SK-N-SH treated with all-trans-retinoic acid at 6 μM for 48 hours (cell line): ENCODE measurements at regions not wholly inside any gene's neighbourhood (a gene's known extent, or its start where the extent isn't known, plus 50 kb on each side); places are given as distances from the start of the nearest gene placed in this dataset.
"Not testable (repeated sequence)": the region's sequence is repeated elsewhere in the genome, so short reads cannot be mapped to it uniquely, and the experiment has no call there.

Source experiments
- ARNTL ChIP-seq: fragments of 450-650 bp; formaldehyde crosslinking; IDR thresholded peaks from 2 replicates; pipeline ENCODE4 v1.5.0; 2020; ENCODE audit warnings: low read depth, mild to moderate bottlenecking, moderate library complexity, borderline replicate concordance
- CREB5 ChIP-seq: fragments of 250-450 bp; sonication (Bioruptor Pico); IDR thresholded peaks from 2 replicates; pipeline ENCODE4 v1.5.1; 2020; ENCODE audit warnings: low read depth, mild to moderate bottlenecking, moderate library complexity
- CSRNP3 ChIP-seq: fragments of 250-450 bp; sonication (Bioruptor Pico); IDR thresholded peaks from 2 replicates; pipeline ENCODE4 v1.5.1; 2021; ENCODE audit warnings: mild to moderate bottlenecking, moderate library complexity
- PATZ1 ChIP-seq: fragments of 250-450 bp; sonication (Bioruptor Pico); IDR thresholded peaks from 2 replicates; pipeline ENCODE4 v1.8.0; 2020; ENCODE audit warnings: mild to moderate bottlenecking, moderate library complexity, borderline replicate concordance
- PPARA ChIP-seq: fragments of 250-450 bp; sonication (Bioruptor Pico); IDR thresholded peaks from 2 replicates; pipeline ENCODE4 v1.5.0; 2020; ENCODE audit warnings: mild to moderate bottlenecking, borderline replicate concordance
- ZC3H10 ChIP-seq: fragments of 250-450 bp; sonication (Bioruptor Pico); IDR thresholded peaks from 2 replicates; pipeline ENCODE4 v1.5.1; 2021; ENCODE audit warnings: mild to moderate bottlenecking, moderate library complexity
- ZNF565 ChIP-seq: fragments of 450-650 bp; formaldehyde crosslinking; conservative IDR thresholded peaks from 2 replicates; pipeline ENCODE4 v1.5.0; 2020; ENCODE audit warnings: low read depth, mild to moderate bottlenecking, moderate library complexity
- TF ChIP-seq, protein P1 (sequence below): fragments of 250-450 bp; sonication (Bioruptor Pico); IDR thresholded peaks from 2 replicates; pipeline ENCODE4 v1.8.0; 2021; ENCODE audit warnings: low read depth, mild to moderate bottlenecking, moderate library complexity, borderline replicate concordance

- not testable (repeated sequence) for TF ChIP-seq CSRNP3; CREB5 (CRISPR knock-in tag); PPARA (CRISPR knock-in tag); ZNF565; PATZ1 (CRISPR knock-in tag); ZC3H10 (CRISPR knock-in tag); ARNTL (CRISPR knock-in tag)
- TF ChIP-seq, protein P1, sequence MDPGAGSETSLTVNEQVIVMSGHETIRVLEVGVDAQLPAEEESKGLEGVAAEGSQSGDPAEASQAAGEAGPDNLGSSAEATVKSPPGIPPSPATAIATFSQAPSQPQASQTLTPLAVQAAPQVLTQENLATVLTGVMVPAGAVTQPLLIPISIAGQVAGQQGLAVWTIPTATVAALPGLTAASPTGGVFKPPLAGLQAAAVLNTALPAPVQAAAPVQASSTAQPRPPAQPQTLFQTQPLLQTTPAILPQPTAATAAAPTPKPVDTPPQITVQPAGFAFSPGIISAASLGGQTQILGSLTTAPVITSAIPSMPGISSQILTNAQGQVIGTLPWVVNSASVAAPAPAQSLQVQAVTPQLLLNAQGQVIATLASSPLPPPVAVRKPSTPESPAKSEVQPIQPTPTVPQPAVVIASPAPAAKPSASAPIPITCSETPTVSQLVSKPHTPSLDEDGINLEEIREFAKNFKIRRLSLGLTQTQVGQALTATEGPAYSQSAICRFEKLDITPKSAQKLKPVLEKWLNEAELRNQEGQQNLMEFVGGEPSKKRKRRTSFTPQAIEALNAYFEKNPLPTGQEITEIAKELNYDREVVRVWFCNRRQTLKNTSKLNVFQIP = not testable (repeated sequence)
These were observed 59.5 kb downstream of the NPIPB11 start for GRCh38 chr16:29346796-29347580.
